ENCODE measurements at regions not wholly inside any gene's neighbourhood (a gene's known extent, or its start where the extent isn't known, plus 50 kb on each side); places are given as distances from the start of the nearest gene placed in this dataset.
"Not testable (repeated sequence)": the region's sequence is repeated elsewhere in the genome, so short reads cannot be mapped to it uniquely, and the experiment has no call there.

GRCh38 chr10:125553091-125553490 lies 129.9 kb downstream of the TEX36 start:
- no peak for DNase-seq

GRCh38 chr10:125551247-125551646 lies 131.7 kb downstream of the TEX36 start:
- no peak for DNase-seq

GRCh38 chr10:125550362-125550761 lies 132.6 kb downstream of the TEX36 start:
- DNase-seq: no peak

- DNase-seq: no peak
These were observed 133.3 kb downstream of the TEX36 start for GRCh38 chr10:125549653-125550052.

GRCh38 chr10:125548878-125549277 lies 134.1 kb downstream of the TEX36 start:
- no peak for DNase-seq

- DNase-seq: no peak
These were observed 134.6 kb downstream of the TEX36 start for GRCh38 chr10:125548356-125548755.

- DNase-seq: no peak
These were observed 135.8 kb downstream of the TEX36 start for GRCh38 chr10:125547010-125547650.

GRCh38 chr10:125543796-125544195 lies 139.2 kb downstream of the TEX36 start:
- no peak for DNase-seq

GRCh38 chr10:125538947-125539731 lies 143.8 kb downstream of the TEX36 start:
- DNase-seq: peak; percentile 66

GRCh38 chr10:125536236-125536635 lies 146.7 kb downstream of the TEX36 start:
- DNase-seq: no peak

- no peak for DNase-seq
These were observed 147.4 kb downstream of the TEX36 start for GRCh38 chr10:125535559-125535958.

GRCh38 chr10:125534515-125534914 lies 148.4 kb downstream of the TEX36 start:
- DNase-seq: no peak

- DNase-seq: no peak
These were observed 149.1 kb downstream of the TEX36 start for GRCh38 chr10:125533866-125534265.

GRCh38 chr10:125531465-125531864 lies 151.5 kb downstream of the TEX36 start:
- DNase-seq: no peak

- no peak for DNase-seq
These were observed 159.6 kb downstream of the TEX36 start for GRCh38 chr10:125523347-125523746.

- DNase-seq: no peak
These were observed 161.0 kb downstream of the TEX36 start for GRCh38 chr10:125521721-125522680.

- no peak for DNase-seq
These were observed 162.0 kb downstream of the TEX36 start for GRCh38 chr10:125520968-125521367.

- not testable (repeated sequence) for DNase-seq
These were observed 164.6 kb downstream of the TEX36 start for GRCh38 chr10:125518397-125518796.

- DNase-seq: no peak
These were observed 167.4 kb downstream of the TEX36 start for GRCh38 chr10:125515571-125515970.

GRCh38 chr10:125514206-125515162 lies 168.5 kb downstream of the TEX36 start:
- DNase-seq: no peak

- DNase-seq: no peak
These were observed 169.4 kb downstream of the TEX36 start for GRCh38 chr10:125513429-125514182.
